Breast epithelium (tissue), 3 donors: ENCODE measurements at regions not wholly inside any gene's neighbourhood (a gene's known extent, or its start where the extent isn't known, plus 50 kb on each side); places are given as distances from the start of the nearest gene placed in this dataset.

ENCODE experiments used
- POLR2A ChIP-seq: fragments of 450-650 bp; IDR thresholded peaks from one replicate; pipeline ENCODE4 v1.6.1; 2016; ENCODE audit warnings: antibody characterized with exemption, mild to moderate bottlenecking, moderate library complexity
- TF ChIP-seq, protein P1 (sequence below), 3 donors: fragments of 450-650 bp; IDR thresholded peaks; one replicate each; pipeline ENCODE4 v1.5.1; 2016 to 2017; ENCODE audit warnings: antibody characterized with exemption in 3 of 3, mild to moderate bottlenecking in 3 of 3, moderate library complexity in 3 of 3

DNA sequence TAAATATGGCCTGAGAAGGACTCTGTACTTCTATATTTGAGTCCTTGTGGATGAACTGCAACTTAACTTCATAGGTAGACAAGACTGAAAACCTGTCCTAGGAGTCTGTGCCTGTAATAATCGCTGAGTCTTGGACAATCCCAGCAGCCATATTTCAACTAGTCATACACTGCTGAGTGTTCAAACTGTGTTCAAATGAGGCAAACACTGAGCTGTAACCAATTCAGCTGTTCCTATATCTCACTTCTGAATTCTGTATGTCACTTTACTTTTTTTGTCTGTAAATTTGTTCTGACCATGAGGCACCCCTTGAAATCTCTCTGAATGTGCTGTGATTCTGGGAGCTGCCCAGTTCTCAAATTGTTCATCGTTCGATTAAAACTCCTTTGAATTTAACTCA, 72.4 kb downstream of the FOXF2 start:
- no peak for TF ChIP-seq POLR2A
- TF ChIP-seq, protein P1, sequence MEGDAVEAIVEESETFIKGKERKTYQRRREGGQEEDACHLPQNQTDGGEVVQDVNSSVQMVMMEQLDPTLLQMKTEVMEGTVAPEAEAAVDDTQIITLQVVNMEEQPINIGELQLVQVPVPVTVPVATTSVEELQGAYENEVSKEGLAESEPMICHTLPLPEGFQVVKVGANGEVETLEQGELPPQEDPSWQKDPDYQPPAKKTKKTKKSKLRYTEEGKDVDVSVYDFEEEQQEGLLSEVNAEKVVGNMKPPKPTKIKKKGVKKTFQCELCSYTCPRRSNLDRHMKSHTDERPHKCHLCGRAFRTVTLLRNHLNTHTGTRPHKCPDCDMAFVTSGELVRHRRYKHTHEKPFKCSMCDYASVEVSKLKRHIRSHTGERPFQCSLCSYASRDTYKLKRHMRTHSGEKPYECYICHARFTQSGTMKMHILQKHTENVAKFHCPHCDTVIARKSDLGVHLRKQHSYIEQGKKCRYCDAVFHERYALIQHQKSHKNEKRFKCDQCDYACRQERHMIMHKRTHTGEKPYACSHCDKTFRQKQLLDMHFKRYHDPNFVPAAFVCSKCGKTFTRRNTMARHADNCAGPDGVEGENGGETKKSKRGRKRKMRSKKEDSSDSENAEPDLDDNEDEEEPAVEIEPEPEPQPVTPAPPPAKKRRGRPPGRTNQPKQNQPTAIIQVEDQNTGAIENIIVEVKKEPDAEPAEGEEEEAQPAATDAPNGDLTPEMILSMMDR (IDR thresholded peaks at IDR 0.05), result no peak
